DMS114 treated with DMSO at 0.1 percent for 48 hours (cell line): ENCODE measurements at regions not wholly inside any gene's neighbourhood (a gene's known extent, or its start where the extent isn't known, plus 50 kb on each side); places are given as distances from the start of the nearest gene placed in this dataset.

Experiments
- DNase-seq: peaks from one replicate; lab custom pipeline; 2025; ENCODE audit not compliant: unreplicated experiment; lab: John Stamatoyannopoulos, UW

GRCh38 chr11:27216270-27217149, 146.5 kb downstream of the CCDC34 start:
- no peak for DNase-seq

- DNase-seq: no peak
Observed at GRCh38 chr11:27215471-27216269, 147.3 kb downstream of the CCDC34 start.

- DNase-seq: no peak
Observed at GRCh38 chr11:27214713-27215112, 148.3 kb downstream of the CCDC34 start.

GRCh38 chr11:27213232-27213660, 149.8 kb downstream of the CCDC34 start:
- no peak for DNase-seq

GRCh38 chr11:27212248-27212780, 150.7 kb downstream of the CCDC34 start:
- DNase-seq: no peak

GRCh38 chr11:27211370-27212127, 151.5 kb downstream of the CCDC34 start:
- no peak for DNase-seq

GRCh38 chr11:27210531-27210930, 152.5 kb downstream of the CCDC34 start:
- no peak for DNase-seq

- DNase-seq: no peak
Observed at GRCh38 chr11:27209562-27210005, 153.4 kb downstream of the CCDC34 start.

- DNase-seq: no peak
Observed at GRCh38 chr11:27208846-27209245, 154.2 kb downstream of the CCDC34 start.

- no peak for DNase-seq
Observed at GRCh38 chr11:27207025-27207650, 155.9 kb downstream of the CCDC34 start.

GRCh38 chr11:27205779-27206570, 157.0 kb downstream of the CCDC34 start:
- no peak for DNase-seq

GRCh38 chr11:27205250-27205649, 157.8 kb downstream of the CCDC34 start:
- DNase-seq: no peak

GRCh38 chr11:27204529-27204928, 158.5 kb downstream of the CCDC34 start:
- DNase-seq: no peak

GRCh38 chr11:27203077-27203647, 159.9 kb downstream of the CCDC34 start:
- no peak for DNase-seq

- DNase-seq: no peak
Observed at GRCh38 chr11:27201454-27202302, 161.1 kb downstream of the BBOX1 start.

- DNase-seq: no peak
Observed at GRCh38 chr11:27200779-27201453, 160.3 kb downstream of the BBOX1 start.

GRCh38 chr11:27196203-27196897, 155.7 kb downstream of the BBOX1 start:
- DNase-seq: no peak
